ENCODE measurements at regions not wholly inside any gene's neighbourhood (a gene's known extent, or its start where the extent isn't known, plus 50 kb on each side); places are given as distances from the start of the nearest gene placed in this dataset.

- TF ChIP-seq CTCF (IDR thresholded peaks at IDR 0.05) (no peak), POLR2A (IDR thresholded peaks at IDR 0.05) (no peak)
These were observed 162.0 kb upstream of the FIGN start for GRCh38 chr2:163897799-163898198.

Data from Peyer's patch (tissue), 4 donors.